Calu3 (cell line): ENCODE measurements at regions not wholly inside any gene's neighbourhood (a gene's known extent, or its start where the extent isn't known, plus 50 kb on each side); places are given as distances from the start of the nearest gene placed in this dataset.

Experiments
- BruUV-seq: library from RNA; stranded (reverse); fragments of 400-500 nt; replicated peaks from 2 replicates; lab custom pipeline; 2021; lab: Mats Ljungman, UMichigan
- CTCF ChIA-PET: fragments of 300-600 bp; sonication (Branson Sonifier 250); formaldehyde crosslinking; loops from one replicate; lab custom pipeline; 2022; ENCODE audit warnings: antibody characterized with exemption; lab: Charles Lee
- DNase-seq: peaks from one replicate; pipeline ENCODE4 v3.0.0; 2022
- H3K27ac Mint-ChIP-seq: one replicate; pipeline ENCODE4 v1.8.0; 2022; ENCODE audit warnings: mixed read lengths; ENCODE audit not compliant: unreplicated experiment
- H3K27me3 Mint-ChIP-seq: one replicate; pipeline ENCODE4 v1.8.0; 2022; ENCODE audit warnings: mixed read lengths; ENCODE audit not compliant: unreplicated experiment
- H3K36me3 Mint-ChIP-seq: one replicate; pipeline ENCODE4 v1.8.0; 2022; ENCODE audit warnings: mild to moderate bottlenecking, moderate library complexity, mixed read lengths; ENCODE audit not compliant: insufficient read depth, unreplicated experiment
- H3K4me1 Mint-ChIP-seq: one replicate; pipeline ENCODE4 v1.8.0; 2022; ENCODE audit warnings: mild to moderate bottlenecking, low read depth, mixed read lengths; ENCODE audit not compliant: unreplicated experiment
- H3K4me3 Mint-ChIP-seq: one replicate; pipeline ENCODE4 v1.8.0; 2022; ENCODE audit warnings: mild to moderate bottlenecking, low read depth, moderate library complexity, mixed read lengths; ENCODE audit not compliant: unreplicated experiment
- H3K9me3 Mint-ChIP-seq: one replicate; pipeline ENCODE4 v1.8.0; 2022; ENCODE audit warnings: low read depth, mixed read lengths; ENCODE audit not compliant: unreplicated experiment
- intact Hi-C: fragments of 100-400 bp; cut with micrococcal nuclease; formaldehyde crosslinking; loops from one replicate; pipeline ENCODE4 v1.10.0; 2022; ENCODE audit not compliant: unreplicated experiment
- TF ChIP-seq, protein P1 (sequence below): fragments of 200-600 bp; IDR thresholded peaks from one replicate; pipeline ENCODE4 v1.8.0; 2022; ENCODE audit warnings: antibody characterized with exemption; ENCODE audit not compliant: unreplicated experiment

DNA sequence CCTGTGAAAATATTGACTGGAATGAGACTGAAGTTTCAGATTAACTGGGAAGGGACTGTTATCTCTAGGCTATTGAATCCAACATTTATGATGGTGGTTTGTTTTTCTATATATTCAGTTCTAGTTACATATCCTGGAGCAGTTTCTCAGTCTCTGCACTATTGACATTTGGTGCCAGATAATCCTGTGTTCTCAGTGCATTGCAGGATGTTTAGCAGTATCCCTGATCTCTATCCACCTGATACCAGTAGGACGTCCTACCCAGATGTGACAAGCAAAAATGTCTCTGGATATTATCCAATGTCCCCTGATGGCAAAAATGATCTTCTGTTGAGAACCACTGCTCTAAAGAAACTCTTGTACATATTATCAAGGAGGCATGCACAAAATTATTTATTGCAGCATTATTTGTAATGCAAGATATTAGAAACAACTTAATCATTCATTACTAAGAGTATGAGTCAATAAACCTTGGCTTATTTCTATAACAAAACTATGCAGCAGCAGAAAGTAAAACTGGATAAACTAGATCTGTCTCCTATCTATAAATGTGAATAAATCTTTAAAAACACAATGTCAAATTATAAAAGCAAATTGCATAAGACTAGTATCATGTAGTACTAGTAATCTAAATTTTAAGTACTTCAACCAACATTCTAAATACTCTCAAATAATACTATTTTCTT is 369.3 kb upstream of the RND3 start:
- intact Hi-C loops = loop anchor here (10.0 kb wide), 1 partner anchor 198 kb away; no protein-coding TSS in a partner anchor
- no TSS peak for BruUV-seq
- Mint-ChIP-seq H3K27ac (no peak overlapping the region), H3K27me3 (no peaks in the 10 kb centered on the region), H3K4me1 (peaks cover 57% of the 10 kb centered on the region), H3K4me3 (no peak overlapping the region), H3K9me3 (no peaks in the 10 kb centered on the region), H3K36me3 (no peaks in the 10 kb centered on the region)
- DNase-seq = no peak
- CTCF ChIA-PET = no interaction called here
- TF ChIP-seq, protein P1, sequence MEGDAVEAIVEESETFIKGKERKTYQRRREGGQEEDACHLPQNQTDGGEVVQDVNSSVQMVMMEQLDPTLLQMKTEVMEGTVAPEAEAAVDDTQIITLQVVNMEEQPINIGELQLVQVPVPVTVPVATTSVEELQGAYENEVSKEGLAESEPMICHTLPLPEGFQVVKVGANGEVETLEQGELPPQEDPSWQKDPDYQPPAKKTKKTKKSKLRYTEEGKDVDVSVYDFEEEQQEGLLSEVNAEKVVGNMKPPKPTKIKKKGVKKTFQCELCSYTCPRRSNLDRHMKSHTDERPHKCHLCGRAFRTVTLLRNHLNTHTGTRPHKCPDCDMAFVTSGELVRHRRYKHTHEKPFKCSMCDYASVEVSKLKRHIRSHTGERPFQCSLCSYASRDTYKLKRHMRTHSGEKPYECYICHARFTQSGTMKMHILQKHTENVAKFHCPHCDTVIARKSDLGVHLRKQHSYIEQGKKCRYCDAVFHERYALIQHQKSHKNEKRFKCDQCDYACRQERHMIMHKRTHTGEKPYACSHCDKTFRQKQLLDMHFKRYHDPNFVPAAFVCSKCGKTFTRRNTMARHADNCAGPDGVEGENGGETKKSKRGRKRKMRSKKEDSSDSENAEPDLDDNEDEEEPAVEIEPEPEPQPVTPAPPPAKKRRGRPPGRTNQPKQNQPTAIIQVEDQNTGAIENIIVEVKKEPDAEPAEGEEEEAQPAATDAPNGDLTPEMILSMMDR = no peak

- H3K27ac Mint-ChIP-seq = no peak overlapping the region
Measured at GRCh38 chr2:150853263-150853662, 365.8 kb upstream of the RND3 start.

GRCh38 chr2:150850641-150851040 is 363.2 kb upstream of the RND3 start:
- Mint-ChIP-seq H3K4me3 (no peak overlapping the region), H3K27ac (no peak overlapping the region), H3K9me3 (no peaks in the 10 kb centered on the region), H3K4me1 (peaks cover 28% of the 10 kb centered on the region), H3K27me3 (no peaks in the 10 kb centered on the region), H3K36me3 (no peaks in the 10 kb centered on the region)
- DNase-seq = no peak
- CTCF ChIA-PET = no interaction called here
- TF ChIP-seq, protein P1 = no peak
- intact Hi-C loops = loop anchor here (10.0 kb wide), 1 partner anchor 204 kb away; no protein-coding TSS in a partner anchor
- BruUV-seq = no TSS peak

More at GRCh38 chr2:150853263-150853662, 365.8 kb upstream of the RND3 start:
- TF ChIP-seq, protein P1 = no peak
- no peak overlapping the region for H3K4me3 Mint-ChIP-seq
- H3K9me3 Mint-ChIP-seq = no peaks in the 10 kb centered on the region
- intact Hi-C loops = loop anchor here (10.0 kb wide), 1 partner anchor 202 kb away; no protein-coding TSS in a partner anchor
- H3K36me3 Mint-ChIP-seq = no peaks in the 10 kb centered on the region
- H3K4me1 Mint-ChIP-seq = peaks cover 39% of the 10 kb centered on the region
- CTCF ChIA-PET = no interaction called here
- BruUV-seq = no TSS peak
- DNase-seq = no peak
- no peaks in the 10 kb centered on the region for H3K27me3 Mint-ChIP-seq

DNA sequence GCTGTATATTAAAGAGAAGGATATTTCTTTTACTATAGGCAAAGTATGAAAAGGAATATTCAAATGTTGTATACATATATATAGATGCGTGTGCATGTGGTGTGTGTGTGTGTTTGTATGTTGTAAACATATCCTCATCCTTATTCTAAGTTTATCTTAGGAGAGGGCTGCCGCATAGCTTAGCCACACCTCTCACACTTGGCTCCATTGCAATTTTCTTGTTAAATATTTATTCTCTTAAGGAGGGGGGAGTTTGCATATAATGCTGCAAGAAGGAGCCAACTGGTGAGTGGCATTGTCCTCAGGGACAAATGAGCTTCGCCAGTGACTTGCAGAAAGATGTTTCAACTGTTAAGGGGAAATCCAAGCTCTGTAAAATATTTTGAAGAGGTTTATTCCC is 360.1 kb upstream of the RND3 start:
- intact Hi-C loops = no loop called here
- BruUV-seq = no TSS peak
- no peak overlapping the region for H3K4me3 Mint-ChIP-seq

More for the DNA sequence above, 360.1 kb upstream of the RND3 start:
- H3K36me3 Mint-ChIP-seq = no peaks in the 10 kb centered on the region
- no peak for DNase-seq
- CTCF ChIA-PET = interaction anchor here (0.5 kb wide), 1 partner anchor 105 kb away, joined by 4 read pairs; no protein-coding TSS in a partner anchor
- no peaks in the 10 kb centered on the region for H3K27me3 Mint-ChIP-seq
- no peaks in the 10 kb centered on the region for H3K9me3 Mint-ChIP-seq
- no peak overlapping the region for H3K27ac Mint-ChIP-seq
- peaks cover 9% of the 10 kb centered on the region for H3K4me1 Mint-ChIP-seq
- TF ChIP-seq, protein P1 = no peak
